GM18873 (cell line): ENCODE measurements at regions not wholly inside any gene's neighbourhood (a gene's known extent, or its start where the extent isn't known, plus 50 kb on each side); places are given as distances from the start of the nearest gene placed in this dataset.

Experiments used
- ATAC-seq: cut with Tn5 transposase; IDR thresholded peaks from one replicate; pipeline ENCODE4 v1.9.1; 2021; ENCODE audit warnings: mild to moderate bottlenecking, moderate library complexity, moderate number of reproducible peaks; ENCODE audit not compliant: unreplicated experiment, low FRiP score

DNA sequence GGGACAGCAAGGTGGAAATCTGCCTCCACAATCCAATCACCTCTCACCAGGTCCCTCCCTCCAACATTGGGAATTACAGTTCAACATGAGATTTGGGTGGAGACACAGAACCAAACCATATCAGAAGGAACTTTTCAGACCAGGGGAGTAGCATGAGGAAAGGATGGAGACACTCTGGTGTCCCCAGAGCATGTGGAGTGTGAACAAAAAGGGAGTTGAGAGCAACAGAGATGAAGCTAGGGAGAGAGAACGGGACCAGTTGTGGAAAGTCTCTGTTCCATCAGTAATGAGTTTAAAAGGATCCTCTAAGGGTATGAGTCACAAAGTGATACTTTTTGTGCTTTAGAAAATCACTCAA is 382.0 kb downstream of the SFMBT2 start:
- ATAC-seq: no peak

DNA sequence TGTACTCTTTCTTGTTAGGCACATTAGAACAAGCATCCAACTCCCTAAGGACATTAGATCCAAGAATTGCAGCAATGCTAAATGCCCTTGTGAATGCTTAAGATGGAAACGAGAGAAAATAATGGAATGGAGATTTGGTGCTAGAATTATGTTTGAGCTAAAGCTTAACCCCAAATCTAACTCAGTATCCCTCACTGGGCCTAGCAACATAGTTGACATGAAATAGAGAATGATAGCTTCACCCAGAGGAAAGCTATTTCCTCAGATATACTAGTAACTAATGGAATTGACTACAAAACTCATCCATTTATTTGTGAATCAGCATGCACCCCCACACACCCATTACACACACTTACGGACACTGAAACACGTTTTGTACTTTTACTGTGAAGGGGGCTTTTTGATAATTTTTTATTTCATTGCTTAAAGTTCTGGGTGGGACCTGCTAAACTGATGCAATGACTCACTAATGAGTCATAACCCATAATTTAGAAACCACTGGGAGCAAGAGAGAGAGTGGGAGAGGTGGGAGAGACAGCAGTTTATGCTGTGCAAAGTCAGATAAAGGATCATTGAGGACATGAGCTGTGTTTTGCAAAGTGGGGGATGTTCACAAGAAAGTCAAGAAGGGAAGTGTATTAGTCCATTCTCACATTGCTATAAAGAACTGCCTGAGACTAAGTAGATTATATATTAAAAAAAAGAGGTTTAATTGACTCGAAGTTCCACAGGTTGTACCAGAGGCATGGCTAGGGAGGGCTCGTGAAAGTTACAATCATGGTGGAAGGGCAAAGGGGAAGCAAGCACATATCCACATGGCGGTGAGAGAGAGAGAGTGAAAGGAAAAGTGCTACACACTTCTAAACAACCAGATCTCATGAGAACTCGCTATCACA is 382.7 kb downstream of the SFMBT2 start:
- ATAC-seq: no peak

DNA sequence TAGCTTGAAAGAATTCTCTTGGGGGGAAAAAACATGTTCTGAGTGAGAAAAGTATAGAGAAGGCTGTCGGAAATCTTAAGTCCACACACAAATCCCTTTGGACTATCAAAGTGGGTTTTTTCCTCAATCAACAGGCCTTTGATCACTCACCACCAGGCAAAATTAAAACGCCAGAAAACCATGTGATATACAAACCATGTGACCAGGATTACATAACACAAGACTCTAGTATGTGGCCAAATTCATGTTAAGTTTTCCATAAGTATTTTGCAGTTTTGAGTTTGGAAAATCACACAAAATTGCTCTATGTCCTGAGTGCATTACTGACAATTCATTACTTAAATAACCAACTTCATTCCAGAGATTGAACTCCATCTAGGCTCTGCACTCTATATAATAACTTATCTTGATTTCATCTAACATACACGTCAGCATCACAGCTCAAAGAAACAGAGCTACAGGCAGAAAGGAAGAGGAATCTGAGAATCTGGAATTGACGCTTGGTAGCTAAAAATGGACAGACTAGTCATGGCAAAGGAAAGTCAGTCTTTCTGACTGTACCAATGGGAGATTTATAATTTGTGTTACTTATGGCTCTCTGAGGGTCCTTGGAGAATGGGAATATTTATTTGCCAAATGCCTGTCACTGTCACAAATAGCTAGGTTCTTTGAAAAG is 383.5 kb downstream of the SFMBT2 start:
- ATAC-seq: no peak

DNA sequence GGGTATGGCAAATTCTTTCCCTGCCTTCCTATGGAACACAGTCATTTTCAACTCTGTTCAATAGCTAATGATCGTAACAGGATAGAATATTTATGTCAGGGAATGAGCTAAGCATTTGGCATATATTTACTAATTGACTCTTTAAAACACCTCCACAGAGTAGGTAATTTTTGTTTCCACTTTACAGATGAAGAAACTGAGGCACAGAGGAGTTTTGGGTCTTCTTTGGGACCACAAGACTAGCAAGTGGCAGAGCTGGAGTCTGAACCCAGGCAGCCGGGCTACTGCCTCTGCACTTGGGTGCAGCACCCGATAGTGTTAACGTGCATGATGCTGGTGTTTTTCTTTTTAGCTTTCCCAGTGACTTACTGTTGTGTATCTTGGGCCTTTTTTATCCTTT is 384.0 kb downstream of the SFMBT2 start:
- no peak for ATAC-seq

DNA sequence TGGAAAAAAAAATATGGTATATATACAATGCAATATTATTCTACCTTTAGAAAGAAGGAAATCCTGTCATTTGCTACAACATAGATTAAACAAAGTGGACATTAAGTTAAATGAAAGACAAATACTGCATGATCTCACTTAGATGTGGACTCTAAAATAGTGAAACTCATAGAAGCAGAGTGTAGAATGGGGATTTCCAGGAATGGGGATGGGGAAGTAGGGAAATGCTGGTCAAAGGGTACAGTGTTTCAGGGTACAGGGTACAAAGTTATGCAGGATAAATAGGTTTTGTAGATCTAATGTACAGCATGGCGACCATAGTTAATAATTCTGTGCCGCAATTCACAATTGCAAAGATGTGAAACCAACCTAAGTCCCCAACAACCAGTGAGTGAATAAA is 385.5 kb downstream of the SFMBT2 start:
- ATAC-seq: no peak

DNA sequence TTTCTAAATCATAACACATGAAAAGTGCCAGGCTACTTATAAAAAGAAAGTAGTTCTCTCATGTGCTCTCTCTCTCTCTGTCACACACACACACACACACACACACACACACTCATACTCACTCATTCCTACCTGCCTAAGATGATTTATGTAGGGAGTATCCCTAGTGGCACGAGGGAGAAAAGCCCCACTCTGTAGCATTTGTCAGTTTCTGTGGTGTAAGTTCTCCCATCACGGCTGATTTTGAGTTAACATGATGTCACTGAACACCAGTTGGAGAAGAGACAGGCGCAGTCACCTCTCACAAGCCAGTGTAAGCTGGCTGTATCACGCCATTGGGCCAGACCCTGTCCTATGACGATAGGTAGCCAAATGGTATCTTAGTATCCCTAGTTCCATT is 395.4 kb downstream of the SFMBT2 start:
- no peak for ATAC-seq

DNA sequence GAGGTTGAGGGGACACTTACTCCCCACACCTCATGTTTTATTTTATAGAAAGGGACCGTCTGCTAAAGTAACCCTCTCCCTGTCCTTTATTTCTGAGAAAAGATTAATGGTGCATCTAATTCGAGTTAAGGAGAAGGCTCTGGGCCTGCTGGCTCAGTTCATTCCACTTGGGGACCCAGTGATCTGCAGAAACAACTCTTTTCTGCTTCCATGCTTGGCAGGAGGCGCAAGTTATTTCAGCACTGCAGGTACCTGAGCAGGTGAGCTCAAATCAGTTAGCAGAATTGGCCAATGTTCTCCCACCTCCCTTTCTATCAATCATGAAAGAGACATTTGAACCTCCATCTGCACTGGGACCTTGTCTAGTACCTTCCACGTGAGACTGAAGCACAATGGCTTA is 396.1 kb downstream of the SFMBT2 start:
- no peak for ATAC-seq

DNA sequence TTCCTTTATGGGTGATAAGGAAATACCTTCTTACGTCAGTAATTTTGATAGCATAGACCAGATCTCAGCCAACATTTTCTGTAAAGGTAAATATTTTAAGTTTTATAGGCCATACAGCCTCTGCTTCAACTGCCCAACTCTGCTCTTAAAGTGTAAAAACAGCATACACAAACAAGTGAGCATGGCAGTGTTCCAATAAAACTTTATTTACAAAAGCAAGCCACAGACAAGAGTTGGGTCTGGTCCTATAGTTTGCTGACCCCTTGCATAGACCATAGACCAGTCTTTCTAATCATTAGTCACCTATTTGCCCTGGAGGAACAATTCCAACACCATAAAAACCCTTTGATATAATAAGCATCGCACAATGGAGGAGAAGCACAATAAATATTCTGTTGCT is 398.8 kb downstream of the SFMBT2 start:
- ATAC-seq: no peak

DNA sequence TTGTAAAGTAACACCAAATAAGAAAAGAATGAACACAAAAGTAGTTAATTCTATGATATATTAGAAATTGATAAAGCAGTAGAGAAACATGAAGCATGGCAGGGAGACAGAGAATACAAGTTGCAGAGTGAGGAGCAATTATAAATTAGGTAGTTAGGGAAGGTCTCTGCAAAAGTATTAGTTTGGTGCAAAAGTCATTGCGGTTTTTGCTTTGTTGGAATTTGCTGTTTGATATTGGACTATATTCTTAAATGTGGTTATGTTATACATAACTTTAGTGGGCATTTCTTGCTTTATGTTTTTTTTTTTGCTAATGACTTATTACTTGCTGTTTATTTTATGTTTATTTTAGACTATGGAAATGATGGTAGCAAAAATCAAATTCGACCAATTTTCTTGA is 402.2 kb downstream of the SFMBT2 start:
- no peak for ATAC-seq

DNA sequence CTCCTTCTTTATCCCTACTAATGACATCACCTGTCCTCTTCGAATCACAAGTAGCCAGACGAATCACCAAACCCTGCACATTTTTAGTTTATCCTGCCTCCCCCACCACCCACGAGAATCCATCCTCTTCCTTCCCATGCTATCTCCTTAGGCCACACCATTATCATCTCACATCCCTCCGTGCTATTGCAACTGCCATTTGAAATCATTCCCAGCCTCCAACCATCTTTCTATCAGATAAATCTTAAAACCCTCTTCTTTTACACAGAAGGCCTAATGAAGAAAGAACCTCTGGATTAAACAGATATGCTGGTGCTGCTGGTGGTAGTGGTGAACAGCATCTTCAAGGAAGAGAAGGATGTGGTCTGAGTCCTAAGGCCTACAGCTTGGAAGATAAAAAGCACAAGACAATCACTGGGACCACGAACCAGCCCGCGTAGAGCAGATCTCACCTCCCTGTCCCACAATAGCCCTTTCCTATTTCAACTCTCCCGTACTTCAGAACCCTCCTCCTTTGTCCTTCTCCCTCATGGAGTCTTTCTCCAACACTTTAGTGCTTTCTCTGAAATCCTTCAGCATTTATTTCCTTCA is 403.1 kb downstream of the SFMBT2 start:
- ATAC-seq: no peak

DNA sequence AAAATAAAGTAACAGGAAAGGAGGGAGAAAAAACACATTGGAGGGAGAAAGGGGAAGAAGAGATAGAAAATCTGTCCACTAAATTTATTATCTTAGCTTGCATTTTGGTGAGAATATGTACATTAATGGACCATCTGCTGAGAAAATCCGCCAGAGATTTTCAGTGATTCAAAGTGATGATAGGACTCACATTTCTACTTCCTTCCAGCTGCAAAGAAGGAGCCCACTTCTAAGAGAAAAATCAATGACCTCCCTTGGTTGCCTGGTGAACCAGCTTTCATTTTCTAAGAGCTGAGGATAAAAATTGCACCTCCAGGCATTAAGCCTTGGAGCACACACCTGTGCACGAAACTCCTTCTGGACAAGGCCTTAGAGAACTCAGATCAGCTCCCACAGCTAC is 404.3 kb downstream of the SFMBT2 start:
- no peak for ATAC-seq

DNA sequence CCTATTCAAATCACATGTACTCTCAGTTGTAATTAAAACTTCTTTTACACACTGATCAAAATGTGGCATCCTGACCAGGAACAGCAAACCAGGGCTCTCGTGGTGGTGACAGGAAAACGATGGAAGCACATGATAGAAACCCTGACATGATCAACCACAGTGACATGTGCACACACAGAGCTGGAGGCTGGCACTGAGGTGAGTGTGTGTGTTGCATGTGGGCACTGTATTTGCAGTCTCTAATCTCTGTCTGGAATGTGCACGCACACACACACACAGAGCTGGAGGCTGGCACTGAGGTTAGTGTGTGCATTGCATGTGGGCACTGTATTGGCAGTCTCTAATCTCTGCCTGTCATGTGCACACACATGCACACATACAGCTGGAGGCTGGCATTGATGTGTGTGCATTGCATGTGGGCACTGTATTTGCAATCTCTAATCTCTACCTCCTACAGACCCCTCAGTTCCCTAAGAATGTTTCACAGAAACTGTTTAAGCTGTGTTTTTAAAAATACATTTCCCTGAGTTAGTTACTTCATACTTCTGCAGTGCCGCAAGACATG is 406.9 kb downstream of the SFMBT2 start:
- no peak for ATAC-seq

DNA sequence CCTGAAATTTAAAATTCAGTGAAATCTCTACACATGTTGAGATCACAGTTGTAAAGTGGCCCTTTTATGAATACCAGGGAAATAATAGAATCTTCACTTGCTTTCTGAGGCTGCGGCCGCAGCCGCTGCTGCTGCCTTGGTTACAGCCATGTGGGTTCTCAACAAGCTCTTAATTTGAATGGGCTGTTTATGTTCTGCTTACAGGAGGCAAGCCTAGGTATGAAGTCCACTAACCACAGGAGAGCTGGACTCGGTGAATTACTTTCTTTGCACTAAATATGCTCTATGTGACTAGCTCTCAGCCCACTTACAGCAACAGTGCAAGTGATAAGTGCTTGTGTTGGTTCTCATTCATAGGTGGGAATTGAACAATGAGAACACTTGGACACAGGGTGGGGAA is 410.8 kb downstream of the SFMBT2 start:
- no peak for ATAC-seq

DNA sequence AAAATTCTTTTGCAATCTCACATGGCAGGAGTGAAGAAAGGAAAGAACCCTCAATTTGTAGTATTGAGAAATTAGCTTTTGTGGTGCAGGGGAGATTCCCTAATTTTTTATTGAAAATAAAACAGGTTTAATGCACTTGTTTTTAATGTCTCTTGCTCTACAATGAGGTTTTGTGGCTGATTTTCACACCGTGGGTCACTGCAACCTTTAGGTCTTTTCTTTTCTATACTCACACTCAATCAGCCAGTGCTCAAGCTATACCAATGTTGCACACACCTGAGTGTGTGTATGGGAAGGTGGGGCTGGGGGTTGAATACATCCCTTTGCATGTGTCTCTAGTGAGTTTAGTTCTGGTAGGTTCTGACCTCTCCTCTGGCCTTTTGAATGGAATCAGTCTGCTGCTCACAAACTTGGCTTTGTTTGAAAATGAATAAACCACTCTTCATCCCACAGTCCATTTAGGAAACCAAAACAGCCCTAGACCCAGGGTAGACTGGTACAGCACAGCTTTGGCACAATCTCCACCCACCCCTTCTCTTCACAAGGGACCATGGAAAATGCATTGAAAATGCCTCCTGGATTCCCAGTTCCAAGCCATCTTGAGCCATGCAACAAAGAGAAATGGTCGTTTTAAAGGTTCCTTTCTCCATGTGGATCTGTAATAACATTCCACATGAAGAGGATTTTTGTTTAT is 411.5 kb downstream of the SFMBT2 start:
- no peak for ATAC-seq

DNA sequence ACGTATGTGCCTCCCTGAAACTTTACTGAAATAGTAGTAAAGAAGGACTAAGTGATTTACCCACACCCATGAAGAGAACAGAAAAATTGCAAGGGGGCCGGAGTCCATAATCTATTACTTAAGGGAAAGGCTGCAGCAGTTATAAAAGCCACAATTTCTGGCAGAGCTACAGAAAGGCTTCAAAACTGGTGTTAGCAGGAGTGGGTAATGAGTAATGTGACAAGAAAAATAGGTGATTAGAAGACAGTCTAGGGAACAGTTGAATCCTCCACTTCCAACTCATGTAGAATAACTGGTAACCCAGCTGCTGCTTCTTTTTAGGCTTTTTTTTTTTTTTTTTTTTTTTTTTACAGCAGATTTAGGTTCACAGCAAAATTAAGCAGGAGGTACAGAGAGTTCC is 413.3 kb downstream of the SFMBT2 start:
- ATAC-seq: no peak

DNA sequence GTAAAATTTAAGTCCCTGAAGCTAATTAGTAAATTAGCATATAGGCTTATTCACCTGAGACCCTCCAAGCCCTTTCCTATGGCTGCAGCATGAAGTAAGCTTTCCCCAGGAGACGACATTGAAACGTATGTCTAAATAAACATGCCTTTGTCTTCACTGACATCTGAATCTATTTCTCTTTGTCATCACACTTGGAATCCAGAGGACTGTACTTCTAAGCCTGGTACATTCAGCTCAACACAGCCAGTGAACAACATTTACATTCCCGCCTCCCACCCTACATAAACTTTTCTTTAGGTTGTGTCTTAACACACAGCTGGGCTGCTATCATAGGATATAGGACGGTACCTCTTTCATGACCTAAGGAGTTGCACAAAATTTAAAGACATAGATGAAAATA is 414.4 kb downstream of the SFMBT2 start:
- ATAC-seq: no peak

DNA sequence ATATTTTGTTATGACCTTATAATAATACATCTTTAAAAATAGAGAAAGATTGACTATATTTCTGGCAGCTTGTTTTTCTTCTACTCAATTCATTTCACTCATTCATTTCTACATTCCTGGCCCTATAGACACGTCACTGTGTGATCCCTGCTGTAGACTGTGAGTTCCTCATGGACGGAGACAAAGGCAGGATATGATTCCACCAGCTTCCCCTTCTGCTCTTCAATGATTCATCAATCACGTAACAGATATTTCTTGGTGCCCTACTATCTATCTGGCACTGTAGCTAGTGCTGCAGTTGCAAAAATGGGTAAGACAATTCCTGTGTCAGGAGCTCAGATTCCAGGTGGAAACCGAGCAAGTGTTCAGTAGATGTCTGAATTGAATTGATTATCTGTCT is 415.0 kb downstream of the SFMBT2 start:
- no peak for ATAC-seq

DNA sequence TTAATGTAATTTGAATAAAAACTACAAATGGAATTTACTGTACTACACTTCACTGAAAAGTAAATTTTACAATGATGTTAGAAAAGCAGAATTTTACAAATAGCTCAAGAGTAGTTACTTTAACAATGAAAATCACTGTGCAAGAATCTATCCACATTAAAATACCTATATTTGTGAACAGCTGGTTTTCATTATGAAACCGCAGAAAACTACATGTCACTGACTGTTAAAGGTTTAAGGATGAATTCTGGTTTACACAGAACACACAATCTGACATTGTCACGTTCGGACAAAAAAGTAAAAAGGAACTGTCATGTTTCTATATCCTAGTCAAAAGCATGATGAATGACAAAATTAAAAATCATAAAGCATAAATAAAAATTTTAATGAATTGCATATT is 415.3 kb upstream of the PRKCQ start:
- ATAC-seq: no peak

DNA sequence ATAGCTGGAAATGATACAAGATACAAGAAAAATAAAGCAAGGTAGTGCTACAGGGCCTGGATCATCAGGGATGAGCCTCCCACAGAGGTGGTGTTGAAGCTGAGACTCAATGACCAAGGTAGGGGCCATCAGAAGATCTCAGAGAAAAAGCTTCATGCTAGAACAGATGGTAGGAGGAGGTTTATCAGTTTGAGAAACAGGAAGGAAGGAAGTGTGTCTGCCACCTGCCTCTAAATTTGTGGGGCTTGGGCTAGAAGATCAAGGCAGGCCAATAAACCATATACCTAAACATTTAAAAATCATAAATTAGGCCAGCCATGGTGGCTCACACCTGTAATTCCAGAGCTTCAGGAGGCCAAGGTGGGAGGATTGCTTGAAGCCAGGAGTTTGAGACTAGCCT is 410.8 kb upstream of the PRKCQ start:
- ATAC-seq: no peak

DNA sequence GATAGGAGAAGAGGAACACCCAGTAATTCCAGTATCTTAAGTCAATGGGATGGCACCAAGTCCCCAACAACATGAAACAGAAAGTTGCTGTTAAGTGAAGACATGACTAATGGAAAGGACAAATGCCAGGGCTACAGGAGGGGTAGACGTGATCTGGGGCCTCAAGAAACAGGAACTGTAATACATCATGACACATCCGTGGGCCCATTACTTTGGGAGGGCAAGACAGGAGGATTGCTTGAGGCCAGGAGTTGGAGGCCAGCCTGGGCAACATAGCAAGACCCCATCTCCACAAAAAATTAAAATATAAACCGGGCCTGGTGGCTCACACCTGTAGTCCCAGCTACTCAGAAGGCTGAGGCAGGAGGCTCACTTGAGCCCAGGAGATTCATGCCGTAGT is 408.6 kb upstream of the PRKCQ start:
- ATAC-seq: no peak

DNA sequence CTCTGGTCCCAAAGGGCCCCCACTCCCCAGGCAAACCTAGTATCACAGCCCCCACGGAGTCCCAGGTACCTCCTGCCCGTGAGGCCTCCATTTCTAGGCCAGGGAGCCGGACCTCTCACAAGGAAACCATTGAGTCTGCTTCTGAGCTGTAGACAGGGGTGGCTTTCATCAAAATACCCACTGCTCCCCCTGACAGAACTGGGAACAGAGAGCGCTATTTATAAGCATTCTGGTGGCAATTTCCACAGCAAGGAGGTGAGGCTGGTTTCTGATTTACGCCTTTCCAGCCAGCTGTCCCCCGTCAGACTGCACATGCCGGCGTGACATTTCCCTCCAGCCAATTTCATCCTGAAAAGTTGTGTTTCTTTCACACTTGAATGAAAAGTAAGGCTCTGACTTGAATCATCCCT is 407.5 kb upstream of the PRKCQ start:
- ATAC-seq: no peak
